HEK293 (cell line): ENCODE measurements at regions not wholly inside any gene's neighbourhood (a gene's known extent, or its start where the extent isn't known, plus 50 kb on each side); places are given as distances from the start of the nearest gene placed in this dataset.

Source experiments
- CTCF ChIA-PET: fragments of 350-600 bp; formaldehyde crosslinking; extraction: SDS; loops from one replicate; lab custom pipeline; 2021; ENCODE audit warnings: antibody characterized with exemption; lab: Yijun Ruan, JAX
- POLR2A ChIA-PET: fragments of 300-600 bp; formaldehyde crosslinking; extraction: SDS; loops from one replicate; lab custom pipeline; 2020; ENCODE audit warnings: antibody characterized with exemption, inconsistent platforms; lab: Yijun Ruan, JAX
- H3K27ac ChIP-seq: fragments of 200-500 bp; sonication (Bioruptor generic); 2 replicates; pipeline ENCODE4 v1.5.1; 2014; ENCODE audit warnings: low read depth, low read length, control low read depth, inconsistent platforms; ENCODE audit errors: extremely low read depth
- H3K36me3 ChIP-seq, 2 experiments: fragments of 200-500 bp in 1 of 2; sonication (Bioruptor generic) in 1 of 2; 1 replicate in 1 of 2; 2 replicates in 1 of 2; pipeline ENCODE4 v1.5.1; 2014 to 2017; ENCODE audit warnings: inconsistent platforms in 2 of 2, low read length in 2 of 2; ENCODE audit not compliant: control insufficient read depth in 2 of 2, insufficient read depth in 1 of 2
- H3K4me1 ChIP-seq: fragments of 200-500 bp; sonication (Bioruptor generic); 2 replicates; pipeline ENCODE4 v1.5.1; 2014; ENCODE audit warnings: mild to moderate bottlenecking, low read length, inconsistent platforms; ENCODE audit not compliant: control insufficient read depth, insufficient read depth
- H3K4me3 ChIP-seq: 2 replicates; pipeline ENCODE4 v1.5.1; 2011; ENCODE audit warnings: low read depth, mild to moderate bottlenecking, control low read depth, low read length, moderate library complexity
- H3K9me3 ChIP-seq: fragments of 200-500 bp; sonication (Bioruptor generic); 2 replicates; pipeline ENCODE4 v1.5.1; 2014; ENCODE audit warnings: low read depth, low read length, inconsistent platforms; ENCODE audit not compliant: control insufficient read depth, insufficient read depth
- EGR2 ChIP-seq: fragments of 450-650 bp; formaldehyde crosslinking; IDR thresholded peaks from 2 replicates; pipeline ENCODE4 v1.5.1; 2016; ENCODE audit warnings: low read depth, missing biosample characterization, missing genetic modification characterization
- KLF10 ChIP-seq: fragments of 450-650 bp; IDR thresholded peaks from 2 replicates; pipeline ENCODE4 v1.5.1; 2018; ENCODE audit warnings: missing biosample characterization, mild to moderate bottlenecking, missing genetic modification characterization
- MYNN ChIP-seq: fragments of 450-650 bp; formaldehyde crosslinking; IDR thresholded peaks from 2 replicates; pipeline ENCODE4 v1.5.1; 2016; ENCODE audit warnings: missing biosample characterization, missing genetic modification characterization, borderline replicate concordance
- PRDM10 ChIP-seq: fragments of 450-650 bp; formaldehyde crosslinking; IDR thresholded peaks from 2 replicates; pipeline ENCODE4 v1.5.1; 2016; ENCODE audit warnings: missing biosample characterization, missing genetic modification characterization
- PRDM4 ChIP-seq: fragments of 450-650 bp; formaldehyde crosslinking; IDR thresholded peaks from 2 replicates; pipeline ENCODE4 v1.5.1; 2017; ENCODE audit warnings: missing biosample characterization, missing genetic modification characterization
- REPIN1 ChIP-seq: fragments of 450-650 bp; formaldehyde crosslinking; IDR thresholded peaks from 2 replicates; pipeline ENCODE4 v1.5.1; 2017; ENCODE audit warnings: missing biosample characterization, missing genetic modification characterization, low read depth
- SALL2 ChIP-seq: fragments of 450-650 bp; formaldehyde crosslinking; IDR thresholded peaks from 2 replicates; pipeline ENCODE4 v1.5.0; 2017; ENCODE audit warnings: missing biosample characterization, mild to moderate bottlenecking, missing genetic modification characterization, borderline replicate concordance
- YY1 ChIP-seq: fragments of 450-650 bp; formaldehyde crosslinking; IDR thresholded peaks from 2 replicates; pipeline ENCODE4 v1.5.1; 2018; ENCODE audit warnings: missing biosample characterization, missing genetic modification characterization
- ZBTB1 ChIP-seq: fragments of 450-650 bp; formaldehyde crosslinking; IDR thresholded peaks from 2 replicates; pipeline ENCODE4 v1.5.1; 2016; ENCODE audit warnings: missing biosample characterization, missing genetic modification characterization
- ZBTB17 ChIP-seq: fragments of 450-650 bp; formaldehyde crosslinking; IDR thresholded peaks from 2 replicates; pipeline ENCODE4 v1.5.1; 2016; ENCODE audit warnings: missing biosample characterization, missing genetic modification characterization
- ZBTB6 ChIP-seq: fragments of 450-650 bp; formaldehyde crosslinking; IDR thresholded peaks from 2 replicates; pipeline ENCODE4 v1.5.1; 2017; ENCODE audit warnings: missing biosample characterization, missing genetic modification characterization
- ZBTB7A ChIP-seq: fragments of 450-650 bp; formaldehyde crosslinking; IDR thresholded peaks from 2 replicates; pipeline ENCODE4 v1.5.1; 2016; ENCODE audit warnings: low read depth, missing biosample characterization, missing genetic modification characterization
- ZFP69B ChIP-seq: fragments of 450-650 bp; formaldehyde crosslinking; IDR thresholded peaks from 2 replicates; pipeline ENCODE4 v1.5.1; 2016; ENCODE audit warnings: missing biosample characterization, missing genetic modification characterization
- ZIC2 ChIP-seq: fragments of 450-650 bp; formaldehyde crosslinking; IDR thresholded peaks from 2 replicates; pipeline ENCODE4 v1.5.1; 2016; ENCODE audit warnings: missing biosample characterization, missing genetic modification characterization
- ZNF121 ChIP-seq: fragments of 450-650 bp; formaldehyde crosslinking; IDR thresholded peaks from 2 replicates; pipeline ENCODE4 v1.5.1; 2016; ENCODE audit warnings: missing biosample characterization, missing genetic modification characterization
- ZNF132 ChIP-seq: fragments of 450-650 bp; formaldehyde crosslinking; IDR thresholded peaks from 2 replicates; pipeline ENCODE4 v1.5.1; 2017; ENCODE audit warnings: missing biosample characterization, missing genetic modification characterization, borderline replicate concordance
- ZNF133 ChIP-seq: fragments of 450-650 bp; formaldehyde crosslinking; IDR thresholded peaks from 2 replicates; pipeline ENCODE4 v1.5.1; 2016; ENCODE audit warnings: missing biosample characterization, missing genetic modification characterization
- ZNF169 ChIP-seq: fragments of 450-650 bp; formaldehyde crosslinking; IDR thresholded peaks from 2 replicates; pipeline ENCODE4 v1.5.1; 2016; ENCODE audit warnings: missing biosample characterization, missing genetic modification characterization
- ZNF184 ChIP-seq: fragments of 450-650 bp; IDR thresholded peaks from 2 replicates; pipeline ENCODE4 v1.5.1; 2018; ENCODE audit warnings: missing biosample characterization, mild to moderate bottlenecking, missing genetic modification characterization
- ZNF19 ChIP-seq: fragments of 450-650 bp; formaldehyde crosslinking; IDR thresholded peaks from 2 replicates; pipeline ENCODE4; 2016; ENCODE audit warnings: missing biosample characterization, missing genetic modification characterization, low read depth
- ZNF266 ChIP-seq: fragments of 450-650 bp; formaldehyde crosslinking; IDR thresholded peaks from 2 replicates; pipeline ENCODE4 v1.5.1; 2016; ENCODE audit warnings: missing biosample characterization, missing genetic modification characterization, low read depth
- ZNF645 ChIP-seq: fragments of 450-650 bp; formaldehyde crosslinking; IDR thresholded peaks from 2 replicates; pipeline ENCODE4; 2016; ENCODE audit warnings: missing biosample characterization, missing genetic modification characterization
- ZNF704 ChIP-seq: fragments of 450-650 bp; formaldehyde crosslinking; IDR thresholded peaks from 2 replicates; pipeline ENCODE4 v1.5.1; 2016; ENCODE audit warnings: missing biosample characterization, missing genetic modification characterization
- ZNF776 ChIP-seq: fragments of 450-650 bp; formaldehyde crosslinking; IDR thresholded peaks from 2 replicates; pipeline ENCODE4 v1.5.0; 2017; ENCODE audit warnings: missing biosample characterization, missing genetic modification characterization, borderline replicate concordance
- ZNF837 ChIP-seq: fragments of 450-650 bp; formaldehyde crosslinking; IDR thresholded peaks from 2 replicates; pipeline ENCODE4 v1.5.1; 2016; ENCODE audit warnings: missing biosample characterization, missing genetic modification characterization
- ZXDB ChIP-seq: fragments of 450-650 bp; formaldehyde crosslinking; IDR thresholded peaks from 2 replicates; pipeline ENCODE4 v1.5.1; 2016; ENCODE audit warnings: missing biosample characterization, missing genetic modification characterization

GRCh38 chr6:85913001-85913400 is 270.3 kb upstream of the SYNCRIP start (continued):
- TF ChIP-seq ZNF184 = no peak
- TF ChIP-seq, all 188 proteins: peak for 0

GRCh38 chr6:85912582-85912981 is 269.9 kb upstream of the SYNCRIP start:
- no peaks in the 10 kb centered on the region for H3K9me3 ChIP-seq
- H3K4me1 ChIP-seq = no peaks in the 10 kb centered on the region
- no peak overlapping the region for H3K27ac ChIP-seq
- ChIA-PET POLR2A (no interaction called here), CTCF (interaction anchor here (1.6 to 2.2 kb wide), 2 partner anchors 9 to 10 kb away, joined by 5 to 9 read pairs; no protein-coding TSS in a partner anchor)
- H3K4me3 ChIP-seq = no peak overlapping the region
- no peaks in the 10 kb centered on the region for H3K36me3 ChIP-seq
- TF ChIP-seq ZNF776 (tag by site-specific recombination) = no peak
- TF ChIP-seq ZIC2 (tag by site-specific recombination) = no peak
- TF ChIP-seq ZNF837 (tag by site-specific recombination) = no peak
- TF ChIP-seq ZXDB (tag by site-specific recombination) = no peak
- no peak for TF ChIP-seq ZNF184
- no peak for TF ChIP-seq PRDM10 (tag by site-specific recombination)
- TF ChIP-seq SALL2 (tag by site-specific recombination) = no peak
- no peak for TF ChIP-seq ZNF266 (tag by site-specific recombination)
- TF ChIP-seq ZBTB17 (tag by site-specific recombination) = no peak
- TF ChIP-seq ZNF645 = no peak
- TF ChIP-seq YY1 (tag by site-specific recombination) = no peak
- no peak for TF ChIP-seq ZNF133
- TF ChIP-seq MYNN (tag by site-specific recombination) = no peak
- no peak for TF ChIP-seq ZFP69B (tag by site-specific recombination)
- no peak for TF ChIP-seq PRDM4 (tag by site-specific recombination)
- no peak for TF ChIP-seq ZBTB7A (tag by site-specific recombination)

GRCh38 chr6:85911067-85911466 is 268.4 kb upstream of the SYNCRIP start:
- POLR2A ChIA-PET = no interaction called here
- H3K9me3 ChIP-seq = no peaks in the 10 kb centered on the region
- H3K36me3 ChIP-seq = no peaks in the 10 kb centered on the region
- H3K4me3 ChIP-seq = no peak overlapping the region
- no peak overlapping the region for H3K27ac ChIP-seq
- CTCF ChIA-PET = interaction anchor here (0.5 to 2.2 kb wide), 3 partner anchors 10 to 1022 kb away, joined by 3 to 9 read pairs (median 5); no protein-coding TSS in a partner anchor
- H3K4me1 ChIP-seq = no peaks in the 10 kb centered on the region
- no peak for TF ChIP-seq ZNF121 (tag by site-specific recombination)
- TF ChIP-seq EGR2 = no peak
- no peak for TF ChIP-seq KLF10 (tag by site-specific recombination)
- no peak for TF ChIP-seq ZNF19
- no peak for TF ChIP-seq ZBTB1 (tag by site-specific recombination)
- TF ChIP-seq ZBTB6 (tag by site-specific recombination) = no peak
- no peak for TF ChIP-seq REPIN1 (tag by site-specific recombination)
- TF ChIP-seq ZNF132 (tag by site-specific recombination) = no peak
- TF ChIP-seq ZNF704 (tag by site-specific recombination) = no peak
- TF ChIP-seq ZNF169 = no peak
- TF ChIP-seq ZNF776 (tag by site-specific recombination) = no peak
- TF ChIP-seq YY1 (tag by site-specific recombination) = no peak
